Embryonic facial prominence (tissue), 1 donor: ENCODE measurements at regions not wholly inside any gene's neighbourhood (a gene's known extent, or its start where the extent isn't known, plus 50 kb on each side); places are given as distances from the start of the nearest gene placed in this dataset.

ENCODE experiments used
- DNase-seq: peaks from one replicate; pipeline ENCODE4 v3.0.0-alpha.2; 2016; ENCODE audit errors: extremely low spot score

DNA sequence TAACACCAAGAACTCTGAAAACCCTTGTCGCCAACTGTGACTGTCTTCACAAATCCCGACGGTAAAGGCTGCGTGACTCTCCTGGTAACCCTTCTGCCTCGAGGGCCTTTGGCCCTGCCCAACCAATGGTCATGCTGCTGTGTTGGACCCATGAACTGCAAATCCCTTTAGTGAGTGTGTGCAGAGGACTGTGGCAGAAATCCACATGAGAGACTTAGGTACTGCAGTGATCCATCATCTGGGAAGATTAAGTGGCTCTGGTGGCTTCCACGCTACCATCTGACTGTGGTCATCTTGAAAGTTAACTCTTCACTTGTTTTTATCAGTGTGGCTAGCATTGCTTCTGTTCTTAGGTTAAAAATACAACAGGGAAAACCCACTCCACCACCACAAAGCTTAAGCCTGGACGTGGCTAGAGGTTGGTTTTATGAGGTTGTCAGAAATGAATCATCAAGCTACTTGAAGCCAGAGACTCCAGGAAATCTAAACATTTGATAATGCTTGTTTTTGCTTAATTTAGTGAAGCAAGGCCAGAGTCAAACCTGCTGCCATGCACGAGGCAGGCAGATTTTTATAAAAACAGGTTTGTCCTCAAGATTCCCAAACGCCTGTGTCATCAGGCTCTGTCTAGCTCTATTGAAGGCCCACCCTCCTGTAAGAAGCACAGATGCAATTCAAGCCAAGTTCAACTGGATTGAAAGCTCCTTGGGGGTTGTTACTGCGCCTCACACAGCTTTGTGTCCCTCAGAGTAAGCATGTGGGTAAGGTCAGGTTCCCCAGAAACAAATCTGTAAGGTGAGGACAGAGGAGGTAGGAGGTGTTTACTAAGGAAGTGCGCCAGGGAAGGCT lies 52.7 kb upstream of the ERCC6L2 start:
- no peak for DNase-seq

DNA sequence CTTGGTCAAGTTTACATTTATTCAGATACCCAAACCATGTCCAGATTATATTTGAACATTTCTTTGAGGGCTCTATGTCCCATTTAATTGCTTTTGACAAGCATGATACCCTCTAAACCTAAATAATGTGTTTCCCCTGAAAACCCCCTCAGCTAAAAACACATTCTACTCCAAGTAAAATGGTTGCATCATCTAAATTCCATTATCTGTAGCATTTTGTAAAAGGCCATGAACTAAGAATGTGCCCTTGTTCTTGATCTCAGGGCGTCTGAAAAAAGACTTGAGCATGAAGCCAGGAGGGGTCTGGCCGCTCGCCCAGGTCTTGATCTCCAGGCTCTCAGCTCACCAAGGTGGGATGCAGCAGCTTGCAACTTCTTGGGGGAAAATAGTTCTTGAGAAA lies 53.5 kb upstream of the ERCC6L2 start:
- DNase-seq = no peak

DNA sequence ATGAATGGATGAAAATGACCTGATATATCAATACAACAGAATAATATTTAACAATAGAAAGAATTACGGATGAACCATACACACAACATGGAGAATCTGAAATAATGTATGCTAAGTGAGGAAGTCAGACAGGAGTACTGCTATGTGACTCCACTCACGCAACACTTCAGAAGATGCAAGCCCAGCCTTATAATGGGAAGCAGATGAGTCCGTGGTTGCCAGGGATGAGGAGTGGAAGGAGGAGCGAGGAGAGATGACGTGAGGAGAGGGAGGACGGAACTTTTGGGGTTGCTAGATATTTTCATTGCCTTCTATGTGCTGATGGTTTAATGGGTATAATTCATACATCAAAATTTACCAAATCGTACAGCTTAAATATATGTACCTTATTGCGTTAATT lies 55.4 kb upstream of the ERCC6L2 start:
- no peak for DNase-seq

DNA sequence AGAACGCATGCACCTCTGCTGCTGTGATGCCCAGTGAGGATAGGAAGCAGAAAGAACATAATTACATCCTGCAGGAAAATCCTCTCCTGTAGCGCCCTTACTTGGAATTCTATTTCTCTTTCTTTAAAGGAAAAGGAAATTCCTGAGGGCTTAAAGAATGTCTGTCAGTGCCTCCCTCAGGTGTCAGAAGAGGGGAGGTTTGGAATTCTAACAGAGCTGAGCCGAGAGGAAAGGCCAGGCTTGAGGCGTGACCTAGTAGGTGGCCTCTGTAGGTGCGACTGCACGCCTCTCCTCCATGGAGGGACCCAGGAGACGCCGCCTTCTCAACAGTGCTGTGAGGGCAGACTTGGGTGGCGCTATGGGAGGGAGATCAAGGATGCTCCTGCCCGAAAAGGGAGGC lies 55.9 kb upstream of the ERCC6L2 start:
- DNase-seq = no peak

DNA sequence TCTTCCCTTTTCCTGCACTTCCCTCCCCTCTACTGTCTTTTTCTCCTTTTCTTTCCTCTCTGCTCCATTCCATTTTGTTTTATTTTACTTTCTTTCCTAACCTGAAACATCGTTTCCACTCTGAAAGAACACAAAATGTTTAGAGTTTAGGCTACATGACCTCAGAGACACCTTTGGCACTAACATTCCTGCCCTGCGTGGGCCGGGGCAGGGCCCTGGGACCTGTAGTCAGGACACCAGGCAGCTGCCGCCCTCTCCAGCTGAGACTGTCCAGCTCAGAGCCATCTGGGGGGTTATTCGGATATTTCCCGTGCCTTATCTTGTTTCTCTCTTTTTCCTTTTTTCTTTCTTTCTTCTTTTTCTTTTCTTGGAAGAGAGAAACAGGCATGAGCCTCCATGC lies 58.3 kb upstream of the ERCC6L2 start:
- DNase-seq = no peak

DNA sequence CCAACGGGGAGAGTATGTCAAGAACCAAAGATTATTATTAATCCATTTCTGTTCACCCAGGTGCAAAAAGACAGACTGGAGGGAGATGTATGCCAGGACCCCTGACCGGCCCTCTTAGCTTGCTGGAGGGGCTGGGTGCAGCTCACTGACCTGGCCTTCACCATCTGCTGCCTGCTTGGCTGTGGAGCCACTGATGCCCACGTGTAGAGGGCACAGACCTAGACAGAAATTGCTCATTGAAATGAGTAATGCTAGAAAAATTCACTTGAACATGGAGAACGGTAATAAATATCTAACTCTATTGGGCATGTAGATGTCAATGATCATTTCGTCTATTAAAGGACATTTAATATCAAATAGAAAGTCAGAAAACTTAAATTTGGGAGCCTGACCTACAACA lies 58.8 kb upstream of the ERCC6L2 start:
- DNase-seq = no peak

DNA sequence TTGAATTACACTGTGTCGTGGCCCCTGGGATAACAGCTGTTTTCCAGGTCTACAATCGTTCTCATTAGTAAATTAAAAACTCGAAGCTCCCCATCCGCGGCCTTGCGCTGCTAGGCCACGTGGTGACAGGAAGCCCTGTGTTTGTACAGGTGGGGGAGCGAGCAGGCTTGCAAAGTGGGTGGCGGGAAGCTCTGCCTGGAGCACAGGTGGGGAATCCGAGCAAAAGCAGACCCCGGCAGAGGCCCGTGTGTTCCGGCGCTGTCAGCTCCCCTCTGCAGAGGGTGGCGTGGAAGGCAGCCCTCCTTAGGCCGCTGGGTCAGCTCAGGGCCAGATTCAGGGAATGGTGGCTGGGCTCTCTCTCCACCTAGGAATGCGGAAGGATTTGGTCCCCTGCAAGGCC lies 59.5 kb upstream of the ERCC6L2 start:
- DNase-seq = no peak

DNA sequence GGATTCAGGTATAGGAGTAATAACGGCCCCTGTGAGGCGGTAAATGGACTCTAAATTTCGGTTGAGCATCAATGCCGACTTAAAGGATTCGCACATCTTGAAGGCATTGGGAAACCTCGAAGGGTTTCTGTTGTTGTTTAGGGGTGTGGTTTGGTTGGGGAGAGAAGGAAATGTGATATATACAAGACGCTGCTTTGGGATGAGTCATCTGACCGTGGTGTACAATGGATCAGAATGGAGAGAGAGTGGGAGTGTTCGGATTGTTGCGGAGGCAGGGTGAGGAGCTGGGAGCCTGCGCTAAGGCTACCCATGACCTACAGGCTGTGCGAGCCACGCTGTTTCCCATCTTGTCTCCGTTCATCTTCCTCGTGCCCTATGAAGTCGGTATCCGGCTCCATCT lies 60.4 kb upstream of the ERCC6L2 start:
- no peak for DNase-seq

DNA sequence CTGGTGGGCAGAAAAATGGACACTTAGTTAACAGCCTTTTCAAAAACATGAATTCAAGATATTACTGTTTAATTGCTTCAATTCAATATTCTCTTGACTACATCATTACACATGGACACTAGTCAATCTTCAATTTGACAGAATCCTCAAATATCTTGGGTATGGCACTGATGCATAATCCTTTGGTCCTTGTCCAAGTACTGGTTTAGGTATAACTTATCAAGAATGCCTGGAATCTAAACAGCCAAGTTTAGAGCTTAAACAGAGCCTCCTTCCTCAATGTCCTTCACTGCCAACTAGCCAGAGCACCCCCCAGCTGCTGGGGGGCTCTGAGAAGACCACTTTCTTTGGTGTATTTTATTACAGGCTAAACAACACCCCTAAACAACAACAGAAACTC lies 61.6 kb upstream of the ERCC6L2 start:
- DNase-seq = no peak

DNA sequence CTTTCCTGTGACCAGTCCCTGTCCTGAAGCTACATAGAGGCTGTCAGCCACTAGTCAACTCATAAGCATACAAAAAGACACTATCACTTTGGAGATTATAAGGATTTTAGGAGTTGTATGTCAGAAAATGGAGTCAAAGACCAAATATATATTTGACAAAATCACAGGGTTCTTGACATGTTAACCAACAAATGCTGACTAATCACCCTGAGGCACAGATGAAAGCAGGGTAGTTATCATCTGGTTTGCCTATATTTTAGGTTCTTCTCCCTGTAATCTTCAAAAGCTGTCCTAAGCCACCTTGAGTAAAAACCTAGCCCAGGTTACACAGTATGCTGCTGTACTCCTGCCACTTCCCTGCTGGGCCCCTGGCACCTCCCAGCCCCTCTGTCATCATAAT lies 64.7 kb upstream of the ERCC6L2 start:
- DNase-seq = no peak

DNA sequence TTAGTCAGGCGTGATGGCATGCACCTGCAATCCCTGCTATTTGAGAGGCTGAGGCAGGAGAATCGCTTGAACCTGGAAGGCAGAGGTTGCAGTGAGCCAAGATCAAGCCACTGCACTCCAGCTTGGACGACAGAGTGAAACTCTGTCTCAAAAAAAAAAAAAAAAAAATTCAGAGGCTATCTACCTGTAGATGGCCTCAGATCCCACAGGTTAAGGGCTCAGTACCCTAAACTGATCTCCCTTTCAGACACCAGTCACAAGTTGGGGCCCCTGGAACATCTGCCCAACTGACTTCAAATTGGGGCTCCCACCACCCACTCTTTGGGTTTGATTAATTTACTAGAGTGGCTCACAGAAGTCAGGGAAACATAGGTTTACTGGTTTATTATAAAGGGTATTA lies 65.4 kb upstream of the ERCC6L2 start:
- DNase-seq = no peak

DNA sequence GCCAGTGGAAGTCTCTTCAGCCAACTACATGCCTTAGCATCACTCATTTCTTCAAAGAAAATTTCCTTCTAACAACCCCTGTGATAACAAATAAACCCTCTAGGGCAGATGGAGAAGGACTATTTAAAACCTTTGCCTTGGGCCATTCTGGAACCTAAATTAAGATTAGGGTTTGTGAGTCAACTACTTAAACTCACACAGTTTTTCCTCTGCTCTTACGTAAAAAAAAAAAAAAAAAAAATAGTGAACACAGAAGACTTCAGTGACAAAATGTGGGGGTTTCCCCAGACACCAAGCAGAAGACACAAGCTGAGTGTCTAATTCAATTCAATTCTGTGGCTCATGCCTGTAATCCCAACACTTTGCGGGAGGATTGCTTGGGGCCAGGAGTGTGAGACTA lies 65.8 kb upstream of the ERCC6L2 start:
- DNase-seq = no peak

DNA sequence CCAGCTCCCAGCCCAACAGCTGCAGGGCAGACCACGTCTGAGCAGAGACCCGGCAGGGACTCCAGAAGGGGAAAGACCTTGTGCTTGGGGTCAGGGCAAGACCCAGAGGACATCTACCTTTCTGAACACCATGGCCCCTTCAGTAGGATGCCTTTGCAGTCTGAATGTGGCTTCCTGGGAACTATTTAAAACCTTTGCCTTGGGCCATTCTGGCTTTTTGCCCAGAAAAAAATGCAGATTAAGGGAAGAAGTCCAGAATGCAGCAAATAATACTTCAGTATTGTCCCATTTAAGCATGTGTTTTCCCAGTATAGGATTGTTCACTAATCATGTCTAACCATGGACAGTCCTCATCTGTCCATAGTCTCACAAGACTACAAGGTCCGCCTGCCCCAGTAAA lies 67.5 kb upstream of the ERCC6L2 start:
- no peak for DNase-seq

DNA sequence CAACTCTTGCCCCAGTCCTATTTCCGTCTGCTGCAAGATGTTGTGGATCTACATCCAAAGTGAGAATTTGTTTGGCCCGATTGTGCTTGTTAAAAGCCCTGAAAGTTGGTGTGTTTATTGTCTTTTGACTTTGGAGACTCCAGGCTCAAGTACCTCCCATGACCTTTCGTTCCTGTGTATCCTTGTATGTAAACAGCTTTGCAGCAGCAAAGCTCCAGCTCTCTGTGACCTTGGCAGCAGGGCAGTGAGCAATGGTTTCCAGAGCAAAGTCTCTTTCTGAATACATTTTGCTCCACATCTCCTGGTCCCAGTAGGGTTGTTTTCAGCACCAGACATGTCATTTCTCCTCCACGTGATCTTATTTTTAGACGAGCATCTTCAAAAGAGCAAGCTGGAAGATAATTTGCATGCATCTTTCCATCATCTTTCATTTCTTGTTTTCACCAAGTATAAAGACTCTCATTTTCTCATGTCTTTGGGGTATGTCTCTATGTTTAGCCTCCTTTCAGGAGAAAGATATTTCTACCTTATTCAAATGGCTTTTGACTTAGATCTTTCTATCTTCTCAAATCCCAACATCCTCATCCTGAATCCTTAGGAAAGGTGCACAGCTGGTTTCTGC lies 68.1 kb upstream of the ERCC6L2 start:
- no peak for DNase-seq

DNA sequence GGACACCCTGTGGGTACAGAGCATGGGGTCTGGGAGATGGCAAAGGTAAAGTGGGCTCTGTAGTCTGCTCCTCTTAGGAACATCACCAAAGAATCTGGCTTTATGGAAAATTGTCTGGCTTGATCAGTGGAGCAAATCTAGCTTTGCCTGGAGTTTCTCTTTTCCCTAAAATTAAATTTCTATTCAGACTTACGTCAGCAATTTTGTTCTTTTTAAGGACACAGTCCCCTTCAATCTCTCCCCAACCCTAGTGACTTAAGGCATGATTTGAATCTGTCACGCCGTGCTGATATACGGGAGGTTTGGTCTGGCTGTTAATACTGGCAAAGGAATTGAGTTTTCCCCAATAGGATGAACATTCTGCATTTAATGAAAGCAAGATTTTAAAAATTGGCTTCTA lies 72.3 kb upstream of the ERCC6L2 start:
- DNase-seq = no peak

DNA sequence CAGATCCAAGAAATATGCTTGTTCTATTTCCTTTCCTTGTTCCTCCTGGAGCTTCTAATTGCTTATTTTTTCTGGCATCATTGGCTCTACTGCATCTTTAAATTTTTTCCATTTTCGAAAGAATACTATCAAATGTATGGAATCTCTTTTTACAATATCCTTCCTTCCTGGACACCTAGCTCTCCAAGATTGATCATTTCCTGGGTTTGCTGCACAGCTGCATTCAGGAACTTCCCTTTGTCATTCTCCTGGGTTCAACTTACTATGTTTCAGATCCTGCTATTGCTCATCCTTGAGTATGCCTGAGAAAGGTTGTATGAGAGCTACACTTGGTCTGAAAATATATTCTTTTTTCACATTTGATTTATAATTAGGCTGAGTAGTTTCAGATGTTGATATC lies 73.7 kb upstream of the ERCC6L2 start:
- no peak for DNase-seq

DNA sequence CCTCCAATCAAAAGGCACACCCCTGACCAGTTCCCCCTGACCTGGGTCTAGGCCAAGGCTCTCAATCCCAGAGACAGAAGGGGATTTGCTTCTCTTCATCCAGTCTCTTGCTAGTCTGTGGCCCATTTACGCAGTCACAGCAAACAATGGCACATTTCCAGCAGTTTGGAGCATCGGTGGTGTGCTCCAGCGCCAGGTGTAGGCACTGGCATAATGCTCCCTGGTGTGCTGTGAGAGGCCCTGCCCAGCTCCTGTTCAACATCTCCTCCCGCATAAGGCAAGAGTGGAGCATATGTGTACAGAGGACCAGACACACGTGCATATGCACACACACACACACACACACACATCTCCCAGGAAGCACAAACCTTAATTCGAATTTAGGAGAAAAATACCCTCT lies 79.5 kb upstream of the ERCC6L2 start:
- no peak for DNase-seq

DNA sequence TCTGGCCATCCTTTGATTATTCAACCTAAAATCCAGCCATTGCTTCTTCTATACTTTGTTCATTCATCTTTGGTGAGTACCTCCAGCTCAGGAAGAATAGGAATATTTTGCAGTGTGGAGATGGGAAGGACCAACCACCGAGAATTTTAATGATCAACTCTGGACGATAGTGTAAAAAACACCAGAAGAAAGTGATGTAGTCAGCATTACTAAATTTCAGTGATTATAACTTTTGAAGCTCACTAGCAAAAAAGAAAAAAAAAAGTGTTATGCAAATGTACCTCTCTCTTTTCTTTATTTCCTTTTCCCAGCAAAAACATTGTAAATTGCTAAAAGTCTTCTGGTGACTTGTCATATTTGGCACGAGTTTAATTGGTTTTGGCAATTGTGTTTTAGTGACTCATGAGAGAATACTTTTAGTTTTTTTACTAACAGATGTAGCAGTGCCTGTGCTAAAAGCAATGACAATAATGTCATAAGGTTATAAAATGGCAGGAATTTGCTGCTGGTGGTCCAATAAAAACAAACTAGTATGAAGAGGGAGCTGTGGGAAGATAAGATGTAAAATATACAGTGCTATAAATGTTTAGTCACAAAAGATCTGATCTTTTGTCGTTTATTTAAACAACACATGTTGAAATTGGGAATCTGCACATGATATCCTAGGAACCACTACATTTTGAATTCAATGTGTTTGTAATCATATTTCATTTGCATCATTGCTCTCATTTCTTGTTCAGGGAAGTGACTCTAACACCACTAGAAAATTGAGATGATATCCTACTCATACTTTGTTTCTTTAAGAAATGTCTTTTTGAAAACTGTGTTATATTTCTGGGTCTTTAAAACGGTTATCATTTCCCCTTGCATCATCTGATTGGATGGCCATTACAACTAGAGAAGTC lies 81.3 kb upstream of the ERCC6L2 start:
- no peak for DNase-seq

DNA sequence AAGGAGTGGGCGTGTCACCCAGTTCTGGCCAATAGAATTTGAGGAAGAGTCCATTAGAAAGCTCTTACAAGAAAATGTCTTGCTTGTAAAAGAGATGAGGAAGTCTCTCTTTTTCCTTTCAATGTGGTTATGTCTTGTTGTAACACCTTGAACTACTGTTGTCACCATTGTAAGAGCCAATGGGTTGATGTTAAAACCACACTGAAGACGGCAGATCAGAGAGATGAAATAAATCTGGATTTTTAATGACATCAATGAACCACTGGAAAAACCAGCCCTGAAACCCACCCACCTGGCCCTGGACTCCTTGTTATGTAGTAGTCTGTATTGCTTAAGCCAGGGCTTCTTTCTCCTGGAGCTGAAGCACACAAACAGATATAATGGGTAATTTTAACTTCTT lies 83.8 kb upstream of the ERCC6L2 start:
- no peak for DNase-seq

DNA sequence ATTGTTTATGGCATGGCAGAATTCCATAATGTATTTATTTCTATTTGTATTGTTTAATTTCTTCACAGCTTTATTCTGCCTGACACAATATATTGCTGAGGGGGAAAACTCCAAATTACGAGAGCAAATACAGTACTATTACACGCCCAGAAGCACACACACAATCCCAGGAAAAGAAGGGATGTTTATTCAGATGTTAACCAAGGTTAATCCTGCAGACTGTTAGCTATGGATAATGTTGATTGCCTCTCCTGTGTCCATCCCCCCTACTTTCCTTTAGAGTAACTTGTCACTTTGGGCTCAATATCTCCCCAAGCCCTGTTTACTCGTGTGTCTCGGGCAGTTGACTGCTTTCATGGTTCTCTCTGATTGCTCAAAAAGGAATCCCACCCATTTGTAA lies 84.2 kb upstream of the ERCC6L2 start:
- DNase-seq = no peak

DNA sequence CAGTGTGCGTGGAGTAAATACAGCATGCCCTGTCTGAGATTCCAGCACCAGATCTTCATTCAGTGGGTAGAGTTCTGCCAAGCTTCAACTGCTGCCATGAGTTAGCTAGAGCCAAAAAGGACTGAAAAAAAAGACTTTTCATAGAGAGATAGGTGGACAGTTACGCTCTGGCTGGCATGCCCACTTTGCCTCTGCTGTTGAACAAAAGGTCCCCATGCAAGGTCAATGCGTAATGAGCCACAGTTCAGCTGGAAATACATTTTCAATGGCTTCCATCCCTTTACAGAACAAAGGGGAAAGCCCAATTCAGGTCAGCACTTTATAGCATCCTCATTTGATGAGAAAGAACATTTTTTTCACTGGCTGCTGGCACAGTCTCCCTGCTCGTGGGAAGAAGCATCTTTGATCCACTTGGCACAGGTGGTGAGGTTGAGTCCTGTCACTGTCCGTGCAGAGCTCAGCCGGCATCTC lies 86.9 kb upstream of the ERCC6L2 start:
- no peak for DNase-seq

DNA sequence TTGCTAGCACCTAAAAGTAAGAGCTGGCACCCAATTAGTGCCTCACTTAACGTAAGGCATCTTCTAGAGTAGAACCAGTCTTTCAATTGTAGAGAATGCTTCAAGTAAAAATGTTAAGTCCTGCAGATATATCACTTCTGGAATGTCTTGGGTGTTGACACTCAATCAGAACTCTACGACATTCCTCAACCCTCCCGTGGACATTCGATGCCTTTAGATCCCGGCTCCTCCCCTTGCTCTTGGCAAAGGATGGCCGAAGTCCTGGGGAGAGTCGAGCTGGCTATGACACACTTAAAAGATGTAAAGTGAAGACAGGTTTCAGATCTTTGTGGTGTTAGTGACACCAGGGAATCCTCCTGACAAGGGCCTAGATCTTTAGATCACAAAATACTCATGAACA lies 87.5 kb upstream of the ERCC6L2 start:
- no peak for DNase-seq

DNA sequence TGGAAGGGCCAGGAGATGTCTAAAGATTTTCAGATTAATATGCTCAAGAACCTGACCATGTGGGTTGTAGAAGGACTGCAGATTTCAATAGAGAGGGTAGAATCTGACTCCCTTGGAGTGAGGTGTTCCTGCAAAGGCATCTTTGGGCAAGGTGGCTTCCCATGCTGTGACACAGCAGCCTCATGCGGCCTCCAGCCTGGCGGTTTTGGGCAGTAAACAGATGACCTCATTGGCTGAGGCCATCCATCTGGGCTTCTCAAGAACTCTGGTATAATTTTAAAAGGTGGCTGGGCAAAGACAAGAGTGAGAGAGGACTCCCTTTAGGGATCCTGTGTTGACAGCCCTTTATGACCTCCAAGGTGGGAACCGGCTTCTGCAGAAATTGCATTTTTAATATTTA lies 90.3 kb upstream of the ERCC6L2 start:
- no peak for DNase-seq
